PC-3 (cell line): ENCODE measurements at regions not wholly inside any gene's neighbourhood (a gene's known extent, or its start where the extent isn't known, plus 50 kb on each side); places are given as distances from the start of the nearest gene placed in this dataset.

Source experiments
- ATAC-seq: fragments of 200-7000 bp; cut with Tn5 transposase; 2 replicates; pipeline ENCODE4 v1.9.1; 2020; ENCODE audit warnings: mild to moderate bottlenecking, moderate library complexity
- BruUV-seq: library from RNA; stranded (reverse); fragments of 400-500 nt; replicated peaks from 2 replicates; lab custom pipeline; 2021; lab: Mats Ljungman, UMichigan
- CTCF ChIA-PET: fragments of 300-600 bp; sonication (Branson Sonifier 250); formaldehyde crosslinking; loops from one replicate; lab custom pipeline; 2022; ENCODE audit warnings: antibody characterized with exemption; lab: Charles Lee
- POLR2A ChIA-PET: fragments of 300-600 bp; sonication (Branson Sonifier 250); formaldehyde crosslinking; loops from one replicate; lab custom pipeline; 2022; ENCODE audit warnings: antibody characterized with exemption; ENCODE audit not compliant: unreplicated experiment; lab: Charles Lee
- DNase-seq: peaks from one replicate; pipeline ENCODE4 v3.0.0-alpha.2; 2015
- H2AFZ ChIP-seq: fragments of 300-600 bp; sonication (generic); 2 replicates; pipeline ENCODE4 v1.6.0; 2016; ENCODE audit warnings: antibody characterized with exemption, low read length
- H3F3A ChIP-seq: fragments of 300-600 bp; sonication (generic); one replicate; pipeline ENCODE4 v1.6.0; 2017; ENCODE audit warnings: antibody characterized with exemption, low read length, control low read depth, mild to moderate bottlenecking; ENCODE audit not compliant: unreplicated experiment
- H3K27ac ChIP-seq: fragments of 300-600 bp; sonication (generic); 2 replicates; pipeline ENCODE4 v1.5.1; 2016; ENCODE audit warnings: mild to moderate bottlenecking, low read length
- H3K27me3 ChIP-seq: fragments of 300-600 bp; sonication (generic); 2 replicates; pipeline ENCODE4 v1.6.1; 2016; ENCODE audit warnings: low read length, mixed read lengths
- H3K36me3 ChIP-seq: fragments of 300-600 bp; sonication (generic); 2 replicates; pipeline ENCODE4 v1.6.1; 2016; ENCODE audit warnings: low read depth, mixed run types, low read length, mixed read lengths
- H3K4me1 ChIP-seq: fragments of 300-600 bp; sonication (generic); 2 replicates; pipeline ENCODE4 v1.5.1; 2016; ENCODE audit warnings: low read length; ENCODE audit not compliant: insufficient read depth
- H3K4me2 ChIP-seq: fragments of 300-600 bp; sonication (generic); 2 replicates; pipeline ENCODE4 v1.6.0; 2016; ENCODE audit warnings: low read length
- H3K4me3 ChIP-seq: fragments of 300-600 bp; sonication (generic); 2 replicates; pipeline ENCODE4 v1.5.1; 2016; ENCODE audit warnings: mild to moderate bottlenecking, low read length, mixed read lengths
- H3K79me2 ChIP-seq: fragments of 300-600 bp; sonication (generic); 2 replicates; pipeline ENCODE4 v1.6.1; 2017; ENCODE audit warnings: low read length, mixed read lengths
- H3K9ac ChIP-seq: fragments of 300-600 bp; sonication (generic); 2 replicates; pipeline ENCODE4 v1.6.0; 2016; ENCODE audit warnings: mild to moderate bottlenecking, low read length
- H3K9me2 ChIP-seq: fragments of 300-600 bp; sonication (generic); replicated peaks from 2 replicates; pipeline ENCODE4 v1.6.1; 2016; ENCODE audit warnings: mixed run types, low read length, mixed read lengths
- H3K9me3 ChIP-seq: fragments of 300-600 bp; sonication (generic); 2 replicates; pipeline ENCODE4 v1.6.1; 2016; ENCODE audit warnings: low read length, mixed read lengths
- H4K20me1 ChIP-seq: fragments of 300-600 bp; sonication (generic); 2 replicates; pipeline ENCODE4 v1.6.1; 2016; ENCODE audit warnings: low read length, mixed read lengths
- CTCF ChIP-seq: fragments of 300-600 bp; sonication (generic); conservative IDR thresholded peaks from 2 replicates; pipeline ENCODE4 v1.5.1; 2017; ENCODE audit warnings: antibody characterized with exemption, low read depth, mild to moderate bottlenecking, low read length
- EZH2 ChIP-seq: fragments of 300-600 bp; sonication (generic); IDR thresholded peaks from one replicate; pipeline ENCODE4 v1.6.1; 2017; ENCODE audit warnings: antibody characterized with exemption, mild to moderate bottlenecking, low read length; ENCODE audit not compliant: unreplicated experiment
- EZH2phosphoT487 ChIP-seq: fragments of 300-600 bp; sonication (generic); IDR thresholded peaks from 2 replicates; pipeline ENCODE4 v1.6.1; 2018; ENCODE audit warnings: mild to moderate bottlenecking, antibody characterized with exemption, low read length, borderline replicate concordance
- intact Hi-C: fragments of 100-400 bp; cut with micrococcal nuclease; formaldehyde crosslinking; loops from 2 replicates; pipeline ENCODE4 v1.9.0; 2023

GRCh38 chr13:29956853-29957252 is 106.4 kb upstream of the UBL3 start:
- ChIA-PET CTCF (no interaction called here), POLR2A (no interaction called here)
- Histone ChIP-seq H3K4me1 (no peaks in the 10 kb centered on the region), H4K20me1 (no peaks in the 10 kb centered on the region), H3K4me2 (no peak overlapping the region), H3K79me2 (no peaks in the 10 kb centered on the region), H3K36me3 (no peaks in the 10 kb centered on the region), H3K9me3 (no peaks in the 10 kb centered on the region), H3K4me3 (no peak overlapping the region), H3K9me2 (no peaks in the 10 kb centered on the region), H3K27me3 (peaks cover 7% of the 10 kb centered on the region; the same call in 1 of the 2 replicates), H3K27ac (no peak overlapping the region), H3F3A (no peaks in the 10 kb centered on the region), H2AFZ (no peak overlapping the region), H3K9ac (no peak overlapping the region)
- intact Hi-C loops = no loop called here
- BruUV-seq = no TSS peak
- DNase-seq = no peak
- ATAC-seq = no peak
- TF ChIP-seq EZH2 = no peak

GRCh38 chr13:29955137-29955650 is 104.8 kb upstream of the UBL3 start:
- no peaks in the 10 kb centered on the region for H3K79me2 ChIP-seq
- CTCF ChIA-PET = no interaction called here
- H3K4me3 ChIP-seq = no peak overlapping the region
- H3K27ac ChIP-seq = no peak overlapping the region
- H2AFZ ChIP-seq = no peak overlapping the region
- no peaks in the 10 kb centered on the region for H3K36me3 ChIP-seq
- no peak overlapping the region for H3K9ac ChIP-seq
- DNase-seq = no peak
- H3K4me2 ChIP-seq = no peak overlapping the region
- H3F3A ChIP-seq = no peaks in the 10 kb centered on the region
- TF ChIP-seq CTCF (no peak), EZH2phosphoT487 (no peak), EZH2 (no peak)
- H3K27me3 ChIP-seq = peaks cover 7% of the 10 kb centered on the region; the same call in 1 of the 2 replicates
- no peaks in the 10 kb centered on the region for H3K9me3 ChIP-seq
- ATAC-seq = no peak
- POLR2A ChIA-PET = no interaction called here
- H4K20me1 ChIP-seq = no peaks in the 10 kb centered on the region
- intact Hi-C loops = no loop called here
- no peaks in the 10 kb centered on the region for H3K9me2 ChIP-seq
- H3K4me1 ChIP-seq = no peaks in the 10 kb centered on the region
- BruUV-seq = no TSS peak

DNA sequence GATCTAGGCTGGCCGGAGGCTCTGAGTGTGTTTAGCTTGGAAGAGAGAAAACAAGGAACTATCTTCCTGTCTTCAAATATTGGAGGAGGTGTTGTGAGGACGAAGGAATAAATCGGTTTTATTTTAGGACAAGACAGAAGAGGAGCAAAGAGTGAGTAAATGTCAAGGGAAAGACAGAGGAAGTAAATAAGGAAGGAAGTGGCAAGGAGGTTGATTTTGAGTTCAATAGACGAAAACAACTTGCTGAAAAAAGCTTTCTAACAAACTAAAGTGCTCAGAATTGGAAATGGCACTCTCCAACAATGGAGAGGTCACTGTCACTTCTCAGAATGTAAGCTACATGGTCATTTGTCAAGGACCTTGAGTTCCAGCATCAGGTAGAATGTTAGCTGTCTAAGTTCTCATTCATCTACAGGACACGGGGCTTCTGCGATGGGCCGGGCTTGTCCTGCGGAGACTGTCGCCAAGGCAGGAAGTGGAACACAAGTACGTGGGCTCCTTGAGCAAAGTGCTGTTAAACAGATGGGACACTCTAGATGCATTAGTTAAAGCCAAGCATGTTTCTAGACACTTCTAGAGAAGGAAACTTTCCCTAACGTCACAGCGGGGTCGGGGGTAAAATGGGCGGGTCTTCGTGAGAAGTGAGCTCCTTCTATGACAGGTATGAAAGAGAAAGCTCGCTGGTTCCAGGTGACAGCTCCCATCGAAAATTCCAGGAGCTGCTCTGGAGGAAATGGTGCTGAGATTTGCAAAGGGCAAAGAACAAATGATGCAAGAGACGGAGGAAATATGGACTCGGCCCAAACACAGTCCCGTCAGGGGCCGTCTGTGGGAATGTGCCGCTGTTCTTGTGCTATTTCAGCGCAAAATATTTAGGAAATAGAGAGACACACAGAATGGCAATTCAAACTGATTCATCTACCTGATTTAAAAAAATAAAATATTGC is 103.9 kb upstream of the UBL3 start:
- H3F3A ChIP-seq = no peaks in the 10 kb centered on the region
- no peaks in the 10 kb centered on the region for H3K9me3 ChIP-seq
- no peak for TF ChIP-seq EZH2
- TF ChIP-seq EZH2phosphoT487 = no peak
- TF ChIP-seq CTCF = no peak
- no peaks in the 10 kb centered on the region for H3K36me3 ChIP-seq
- no peak overlapping the region for H3K9ac ChIP-seq
- H3K79me2 ChIP-seq = no peaks in the 10 kb centered on the region
- peaks cover 7% of the 10 kb centered on the region; the same call in 1 of the 2 replicates for H3K27me3 ChIP-seq
- no peak overlapping the region for H2AFZ ChIP-seq
- no peaks in the 10 kb centered on the region for H3K9me2 ChIP-seq
- no peak overlapping the region for H3K27ac ChIP-seq
- no TSS peak for BruUV-seq
- DNase-seq (no peak), ATAC-seq (no peak)
- H3K4me2 ChIP-seq = no peak overlapping the region
- no peak overlapping the region for H3K4me3 ChIP-seq
- H4K20me1 ChIP-seq = no peaks in the 10 kb centered on the region
- ChIA-PET CTCF (no interaction called here), POLR2A (no interaction called here)
- intact Hi-C loops = no loop called here
- no peaks in the 10 kb centered on the region for H3K4me1 ChIP-seq
